HFF-Myc (cell line): ENCODE measurements at regions not wholly inside any gene's neighbourhood (a gene's known extent, or its start where the extent isn't known, plus 50 kb on each side); places are given as distances from the start of the nearest gene placed in this dataset.

Experiments used
- DNase-seq: peaks from one replicate; pipeline ENCODE4 v3.0.0-alpha.2; 2011; ENCODE audit warnings: low read depth; ENCODE audit errors: extremely low read depth
- H3K4me3 ChIP-seq: replicated peaks from 2 replicates; pipeline ENCODE4 v1.5.1; 2011; ENCODE audit warnings: low read depth, mild to moderate bottlenecking, control low read depth, low read length
- TF ChIP-seq, protein P1 (sequence below): IDR thresholded peaks from 2 replicates; pipeline ENCODE4 v1.5.1; 2012; ENCODE audit warnings: mild to moderate bottlenecking, low read depth, low read length, control low read depth; ENCODE audit errors: missing control alignments

DNA sequence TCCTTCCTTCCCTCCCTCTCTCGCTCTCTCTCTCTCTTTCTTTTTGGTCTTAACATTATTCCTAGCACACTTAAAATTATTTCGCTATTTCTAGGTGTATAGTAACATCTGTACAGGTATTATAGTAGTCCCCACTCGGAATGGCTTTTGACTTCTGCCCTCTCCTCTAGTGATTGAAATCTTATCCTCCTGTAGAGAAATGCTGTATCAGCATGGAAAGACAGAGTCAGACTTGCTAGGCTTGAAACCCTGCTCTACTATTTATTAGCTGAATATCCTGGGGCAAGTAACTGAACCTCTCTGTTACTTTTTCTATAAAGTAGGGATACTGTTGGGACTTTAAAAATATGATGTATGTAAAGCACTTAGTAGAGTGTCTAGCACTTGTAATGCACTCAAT, 681.9 kb upstream of the C9orf72 start:
- no peak overlapping the region for H3K4me3 ChIP-seq
- DNase-seq = no peak
- TF ChIP-seq, protein P1, sequence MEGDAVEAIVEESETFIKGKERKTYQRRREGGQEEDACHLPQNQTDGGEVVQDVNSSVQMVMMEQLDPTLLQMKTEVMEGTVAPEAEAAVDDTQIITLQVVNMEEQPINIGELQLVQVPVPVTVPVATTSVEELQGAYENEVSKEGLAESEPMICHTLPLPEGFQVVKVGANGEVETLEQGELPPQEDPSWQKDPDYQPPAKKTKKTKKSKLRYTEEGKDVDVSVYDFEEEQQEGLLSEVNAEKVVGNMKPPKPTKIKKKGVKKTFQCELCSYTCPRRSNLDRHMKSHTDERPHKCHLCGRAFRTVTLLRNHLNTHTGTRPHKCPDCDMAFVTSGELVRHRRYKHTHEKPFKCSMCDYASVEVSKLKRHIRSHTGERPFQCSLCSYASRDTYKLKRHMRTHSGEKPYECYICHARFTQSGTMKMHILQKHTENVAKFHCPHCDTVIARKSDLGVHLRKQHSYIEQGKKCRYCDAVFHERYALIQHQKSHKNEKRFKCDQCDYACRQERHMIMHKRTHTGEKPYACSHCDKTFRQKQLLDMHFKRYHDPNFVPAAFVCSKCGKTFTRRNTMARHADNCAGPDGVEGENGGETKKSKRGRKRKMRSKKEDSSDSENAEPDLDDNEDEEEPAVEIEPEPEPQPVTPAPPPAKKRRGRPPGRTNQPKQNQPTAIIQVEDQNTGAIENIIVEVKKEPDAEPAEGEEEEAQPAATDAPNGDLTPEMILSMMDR = no peak

DNA sequence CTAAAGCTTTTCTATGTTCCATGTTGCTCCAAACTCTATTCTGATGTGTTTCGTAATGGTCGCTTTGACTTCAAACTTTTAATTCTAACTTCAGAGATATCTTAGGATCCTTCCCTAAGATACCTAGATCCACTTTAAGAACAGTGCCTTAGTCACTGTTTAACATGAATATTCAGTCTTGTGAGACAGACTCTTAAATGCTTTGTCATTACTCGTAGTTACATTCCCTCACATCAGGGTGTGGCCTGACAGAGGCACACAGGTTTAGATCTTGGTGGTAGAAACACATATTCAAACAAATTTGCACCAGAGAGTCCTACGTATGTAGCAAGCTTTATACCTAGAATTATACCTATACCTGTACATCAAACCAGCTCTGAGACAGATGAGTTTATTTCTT, 687.0 kb upstream of the C9orf72 start:
- TF ChIP-seq, protein P1 = no peak
- no peak for DNase-seq
- H3K4me3 ChIP-seq = no peak overlapping the region

DNA sequence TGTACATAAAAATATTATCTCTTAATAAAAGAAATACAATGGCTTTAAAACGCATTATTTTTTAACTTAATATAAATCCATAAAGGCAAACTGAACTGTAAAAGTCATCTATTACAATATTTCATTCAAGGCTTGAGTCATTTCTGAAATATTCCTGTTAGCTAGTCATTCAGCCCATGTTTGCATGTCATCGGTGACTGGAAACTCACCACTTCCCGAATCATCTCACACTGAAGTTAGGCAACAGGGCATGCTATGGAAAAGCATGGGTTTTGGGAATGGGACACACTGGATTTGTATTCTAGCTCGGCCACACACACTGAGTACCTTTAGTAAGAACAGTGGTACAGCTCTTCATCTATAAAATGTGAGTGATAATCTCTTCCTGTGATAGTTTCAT, 691.1 kb upstream of the C9orf72 start:
- no peak for DNase-seq
- H3K4me3 ChIP-seq = no peak overlapping the region
- TF ChIP-seq, protein P1 = no peak

DNA sequence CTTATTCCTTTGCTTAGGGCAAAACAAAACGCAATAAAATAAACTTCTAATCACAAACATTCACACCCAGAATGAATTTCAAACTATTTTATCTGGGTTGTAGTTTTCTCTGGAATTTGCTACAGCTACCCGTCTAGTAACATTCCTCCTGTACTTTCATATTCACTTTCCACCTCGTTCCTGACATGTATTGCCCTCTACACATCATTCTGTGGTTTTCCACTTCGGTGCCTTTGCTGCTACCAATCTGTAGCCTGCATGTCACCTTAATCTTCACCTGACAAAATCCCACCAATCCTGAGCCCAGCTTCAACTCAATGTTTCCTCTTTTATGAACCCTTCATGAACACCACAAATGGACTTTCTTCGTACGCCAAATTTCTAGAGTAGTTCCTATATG, 694.1 kb upstream of the C9orf72 start:
- no peak for DNase-seq
- TF ChIP-seq, protein P1 = no peak
- H3K4me3 ChIP-seq = no peak overlapping the region

DNA sequence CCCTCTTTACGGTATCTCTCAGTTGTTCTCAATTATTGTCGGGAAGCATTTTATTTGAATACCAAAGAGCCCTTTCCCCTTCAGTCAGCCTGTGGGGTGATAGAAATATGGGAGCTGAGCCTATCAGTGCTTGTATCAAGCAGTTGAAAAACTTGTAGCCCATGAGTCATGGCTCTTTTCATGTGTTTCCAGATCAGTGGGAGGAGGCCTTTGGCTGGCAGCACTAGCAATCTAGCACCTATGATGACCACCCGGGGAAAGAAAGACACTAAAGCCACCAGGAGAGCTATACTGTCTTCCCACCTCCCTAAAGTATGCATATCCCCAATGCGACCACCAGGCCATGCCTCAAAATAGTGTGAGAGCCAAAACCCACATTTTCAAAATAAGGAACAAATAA, 696.9 kb upstream of the C9orf72 start:
- no peak for DNase-seq
- TF ChIP-seq, protein P1 = no peak

DNA sequence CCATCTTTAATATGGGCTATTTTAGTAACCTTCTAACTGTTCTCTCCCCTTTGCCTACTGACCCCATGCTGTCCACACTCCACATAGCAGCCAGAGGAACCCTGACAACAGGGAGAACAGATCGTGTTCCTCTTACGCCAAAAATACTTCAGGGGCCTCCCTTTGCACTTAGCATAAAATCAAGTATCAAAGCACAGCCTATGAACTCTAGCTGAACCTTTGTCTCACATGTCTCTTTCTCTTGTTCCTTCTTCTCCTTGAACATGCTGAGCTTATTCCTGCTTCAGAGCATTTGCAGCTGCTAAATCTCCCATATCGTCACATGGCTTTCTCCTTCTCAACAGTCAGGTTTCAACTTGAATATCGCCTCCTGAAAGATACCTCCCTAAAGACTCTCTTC, 698.8 kb upstream of the C9orf72 start:
- DNase-seq = no peak
- H3K4me3 ChIP-seq = no peak overlapping the region
- TF ChIP-seq, protein P1 = no peak

More for the DNA sequence above, 696.9 kb upstream of the C9orf72 start:
- no peak overlapping the region for H3K4me3 ChIP-seq

DNA sequence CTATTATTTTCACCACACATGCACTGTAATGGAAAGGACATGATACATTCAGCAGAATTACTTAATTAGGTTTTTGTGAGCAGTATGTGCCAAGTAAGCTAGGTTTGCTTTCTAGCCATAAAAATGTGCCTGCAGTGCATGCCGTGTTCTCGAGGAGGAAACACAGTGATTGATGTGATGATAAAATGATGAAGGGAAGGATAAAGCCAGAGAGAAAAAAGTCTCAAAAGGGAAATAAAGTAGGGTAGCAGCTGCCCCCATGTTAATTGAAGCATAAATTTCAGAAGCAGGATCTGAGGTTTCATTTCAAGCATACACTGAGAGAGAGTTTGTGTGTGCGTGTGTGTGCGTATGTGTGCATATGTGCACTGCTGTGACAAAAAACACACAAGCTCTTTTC, 714.2 kb upstream of the C9orf72 start:
- TF ChIP-seq, protein P1 = no peak
- H3K4me3 ChIP-seq = no peak overlapping the region
- DNase-seq = no peak
